Upper lobe of left lung (tissue), 4 donors: ENCODE measurements at regions not wholly inside any gene's neighbourhood (a gene's known extent, or its start where the extent isn't known, plus 50 kb on each side); places are given as distances from the start of the nearest gene placed in this dataset.

Experiments
- POLR2A ChIP-seq, 4 donors: fragments of 450-650 bp; IDR thresholded peaks; one replicate each; pipeline ENCODE4 v1.5.1; 2016 to 2017; ENCODE audit warnings: antibody characterized with exemption in 4 of 4, mild to moderate bottlenecking in 2 of 4
- POLR2AphosphoS5 ChIP-seq, 2 donors: sonication (generic); formaldehyde crosslinking; IDR thresholded peaks; one replicate each; pipeline ENCODE4 v1.5.1; 2017; ENCODE audit warnings: antibody characterized with exemption in 2 of 2

DNA sequence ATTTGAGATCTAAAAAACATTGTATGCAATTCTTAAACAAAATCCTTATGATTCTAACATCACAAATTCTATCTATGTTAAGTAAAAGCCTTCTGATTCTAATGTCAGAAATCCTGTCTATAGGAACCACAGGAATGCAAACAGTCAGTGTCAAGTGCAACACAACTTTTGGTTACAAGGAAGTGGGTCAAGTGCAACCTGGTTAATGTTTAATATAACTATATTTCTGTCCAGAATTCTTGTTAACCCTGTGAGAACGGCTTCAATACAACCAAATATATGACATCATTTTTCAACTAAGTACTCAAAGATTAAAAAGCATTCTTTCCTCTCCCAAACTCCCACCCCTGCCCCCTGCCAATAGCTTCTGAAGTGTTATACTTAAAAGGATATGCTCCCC is 107.9 kb upstream of the PLEKHA5 start:
- TF ChIP-seq POLR2AphosphoS5 (IDR thresholded peaks at IDR 0.05) (no peak), POLR2A (IDR thresholded peaks at IDR 0.05) (no peak)
